D721Med (cell line): ENCODE measurements at regions not wholly inside any gene's neighbourhood (a gene's known extent, or its start where the extent isn't known, plus 50 kb on each side); places are given as distances from the start of the nearest gene placed in this dataset.
"Not testable (repeated sequence)": the region's sequence is repeated elsewhere in the genome, so short reads cannot be mapped to it uniquely, and the experiment has no call there.

Experiments
- DNase-seq: peaks from one replicate; pipeline ENCODE4 v3.0.0; 2011; ENCODE audit warnings: low spot score; ENCODE audit not compliant: insufficient read length
- FAIRE-seq: peaks from 2 replicates; lab custom pipeline; 2011; peaks lifted over from hg19 to GRCh38; lab: Jason Lieb, UNC
- TF ChIP-seq, protein P1 (sequence below): IDR thresholded peaks from 2 replicates; pipeline ENCODE4 v1.5.1; 2012; ENCODE audit warnings: mild to moderate bottlenecking, control low read depth; ENCODE audit not compliant: insufficient read depth; ENCODE audit errors: missing control alignments

DNA sequence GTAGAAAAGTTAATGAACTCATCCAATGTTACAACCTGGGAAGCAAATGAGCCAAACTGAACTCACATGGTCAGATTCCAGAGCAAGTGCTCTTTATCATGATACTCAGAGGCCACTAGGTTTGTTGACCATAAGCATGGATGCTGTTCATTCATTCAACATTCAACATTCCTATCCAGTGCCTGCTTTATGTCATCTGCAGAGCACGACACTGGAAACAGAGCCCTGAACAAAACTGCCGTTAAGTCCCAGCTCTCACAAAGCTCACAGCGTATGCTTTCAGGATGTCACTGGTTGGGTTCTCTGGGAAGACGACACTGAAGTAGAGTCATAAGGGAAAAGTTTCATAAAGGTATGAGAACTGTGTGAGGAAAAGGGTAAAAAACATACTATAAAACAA is 105.8 kb upstream of the TRIM77 start:
- DNase-seq: no peak
- FAIRE-seq: no peak
- TF ChIP-seq, protein P1, sequence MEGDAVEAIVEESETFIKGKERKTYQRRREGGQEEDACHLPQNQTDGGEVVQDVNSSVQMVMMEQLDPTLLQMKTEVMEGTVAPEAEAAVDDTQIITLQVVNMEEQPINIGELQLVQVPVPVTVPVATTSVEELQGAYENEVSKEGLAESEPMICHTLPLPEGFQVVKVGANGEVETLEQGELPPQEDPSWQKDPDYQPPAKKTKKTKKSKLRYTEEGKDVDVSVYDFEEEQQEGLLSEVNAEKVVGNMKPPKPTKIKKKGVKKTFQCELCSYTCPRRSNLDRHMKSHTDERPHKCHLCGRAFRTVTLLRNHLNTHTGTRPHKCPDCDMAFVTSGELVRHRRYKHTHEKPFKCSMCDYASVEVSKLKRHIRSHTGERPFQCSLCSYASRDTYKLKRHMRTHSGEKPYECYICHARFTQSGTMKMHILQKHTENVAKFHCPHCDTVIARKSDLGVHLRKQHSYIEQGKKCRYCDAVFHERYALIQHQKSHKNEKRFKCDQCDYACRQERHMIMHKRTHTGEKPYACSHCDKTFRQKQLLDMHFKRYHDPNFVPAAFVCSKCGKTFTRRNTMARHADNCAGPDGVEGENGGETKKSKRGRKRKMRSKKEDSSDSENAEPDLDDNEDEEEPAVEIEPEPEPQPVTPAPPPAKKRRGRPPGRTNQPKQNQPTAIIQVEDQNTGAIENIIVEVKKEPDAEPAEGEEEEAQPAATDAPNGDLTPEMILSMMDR: no peak

DNA sequence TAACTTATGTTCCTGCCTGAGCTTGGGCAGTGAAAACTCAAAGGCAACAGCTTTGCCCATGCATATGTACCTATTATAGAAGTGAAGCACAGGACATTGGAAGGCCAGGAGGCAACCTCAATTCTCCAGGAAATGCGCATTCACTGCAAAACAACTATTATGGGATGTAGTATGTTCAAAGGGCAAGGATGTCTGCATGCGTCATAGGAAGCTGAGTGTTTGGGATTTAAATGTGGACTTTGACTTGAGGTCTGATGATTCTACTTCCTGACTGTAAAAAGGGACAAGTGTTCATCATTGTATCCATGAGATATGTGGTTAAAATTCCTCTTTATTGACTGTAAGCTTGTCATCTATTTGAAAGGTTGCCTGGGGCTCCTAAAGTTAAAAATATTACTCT is 103.3 kb upstream of the TRIM77 start:
- DNase-seq, FAIRE-seq: not testable (repeated sequence)

DNA sequence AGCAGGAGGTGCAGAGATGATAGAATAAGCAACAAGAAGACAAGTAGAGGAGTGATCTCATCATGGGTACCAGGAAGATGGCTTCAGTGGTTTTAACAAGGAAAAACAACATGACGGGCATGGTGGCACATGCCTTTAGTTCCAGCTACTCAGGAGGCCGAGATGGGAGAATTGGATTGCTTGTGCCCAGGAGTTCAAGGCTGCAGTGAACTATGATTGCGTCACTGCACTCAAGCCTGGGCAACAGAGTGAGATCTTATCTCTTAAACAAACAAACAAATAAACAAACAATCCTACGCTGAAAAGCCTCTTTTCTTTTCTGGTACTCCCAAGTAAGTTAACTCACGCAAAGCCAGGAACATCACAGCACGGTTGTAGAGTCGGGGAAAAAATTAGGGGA is 102.6 kb upstream of the TRIM77 start:
- not testable (repeated sequence) for DNase-seq, FAIRE-seq

DNA sequence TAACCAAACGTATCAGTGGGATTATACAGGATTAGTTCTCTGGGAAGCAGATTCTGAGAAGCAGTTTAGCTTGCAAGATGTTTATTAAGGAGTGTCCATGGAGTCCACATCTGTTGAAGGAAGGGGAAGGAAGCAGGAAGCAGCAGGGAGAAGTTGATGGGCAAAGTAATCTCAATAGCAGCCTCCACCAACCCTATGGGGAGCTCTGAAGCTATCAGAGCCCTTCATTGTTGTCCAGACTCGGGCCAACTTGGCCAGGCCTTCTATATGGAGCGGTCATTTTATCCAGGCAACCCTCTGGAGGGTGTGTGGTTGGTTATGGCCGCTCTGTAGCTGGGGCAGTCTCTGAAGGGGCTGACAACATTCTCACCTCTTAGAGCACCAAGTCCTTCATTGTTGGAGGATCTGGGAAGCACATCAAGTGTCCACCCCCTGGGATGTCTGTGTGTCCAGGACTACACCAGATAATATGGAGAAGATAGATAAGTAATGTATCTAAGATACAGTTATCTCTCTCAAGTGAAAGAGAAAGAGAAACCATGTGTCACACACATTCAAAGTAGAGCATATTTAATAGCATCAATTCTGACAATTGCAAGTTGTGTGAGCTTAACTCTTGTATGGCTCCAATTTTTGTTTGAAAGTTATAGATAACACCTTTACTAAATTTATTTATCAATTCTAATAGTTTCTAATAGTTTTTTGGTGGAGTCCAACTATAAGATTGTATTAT is 101.7 kb upstream of the TRIM77 start:
- TF ChIP-seq, protein P1: no peak
- peak; percentile 16 for FAIRE-seq
- DNase-seq: no peak

DNA sequence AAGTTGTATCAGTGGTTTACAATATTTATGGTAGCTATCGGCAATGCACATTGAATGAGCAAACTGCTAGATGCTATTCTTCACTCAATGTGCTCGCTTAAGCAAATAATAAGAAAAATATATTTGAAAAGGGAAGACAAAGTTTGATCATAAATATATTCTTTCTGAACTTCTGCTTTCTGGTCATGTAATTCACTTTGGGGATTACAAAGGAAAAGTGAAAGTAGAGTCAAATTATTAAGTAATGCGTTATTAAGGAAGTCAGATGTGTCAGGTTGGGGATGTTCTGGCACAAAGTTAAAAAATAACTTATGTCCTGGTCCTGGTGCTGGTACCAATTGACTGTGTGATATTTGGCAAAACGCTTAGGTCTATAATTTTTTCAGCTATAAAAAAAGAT is 98.0 kb upstream of the TRIM77 start:
- DNase-seq (no peak), FAIRE-seq (no peak)
- TF ChIP-seq, protein P1: no peak

DNA sequence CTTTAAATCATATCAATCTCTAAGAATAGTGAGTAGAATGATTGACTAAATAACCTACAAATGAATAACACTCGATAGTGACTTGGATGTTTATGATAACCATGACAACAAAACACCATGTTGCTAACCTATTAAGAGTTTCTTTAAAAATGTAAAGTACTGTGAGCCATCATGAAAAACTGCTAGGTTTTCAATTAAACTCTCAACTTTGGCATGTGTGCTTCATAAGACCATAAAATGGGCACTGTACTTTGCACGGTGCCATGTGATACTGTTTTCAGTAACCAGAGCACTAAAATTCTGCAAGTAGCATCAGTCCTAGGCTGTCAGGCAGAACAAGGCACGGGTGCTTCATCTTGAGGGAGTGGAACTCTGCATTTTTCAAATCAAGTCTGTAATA is 96.2 kb upstream of the TRIM77 start:
- TF ChIP-seq, protein P1: no peak
- DNase-seq (no peak), FAIRE-seq (no peak)

DNA sequence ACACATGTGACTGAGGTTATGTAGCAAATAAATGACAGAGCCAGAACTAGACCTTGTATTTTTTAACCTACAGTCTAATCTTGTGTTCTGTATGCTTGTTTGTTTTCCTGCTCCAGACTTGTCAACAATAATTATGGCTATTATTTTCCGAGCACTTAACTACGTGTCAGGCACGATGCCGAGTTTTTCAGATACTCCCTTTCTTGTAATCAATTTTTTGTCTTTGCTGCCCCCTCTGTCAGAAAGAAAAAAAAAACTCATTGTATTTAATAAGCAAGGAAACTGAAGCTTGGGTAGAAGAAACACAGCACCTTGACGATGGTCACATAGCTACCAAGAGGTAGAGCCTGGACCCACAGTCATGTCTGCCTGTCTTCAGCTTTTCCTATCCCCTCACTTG is 95.7 kb upstream of the TRIM77 start:
- FAIRE-seq: peak; percentile 46
- DNase-seq: not testable (repeated sequence)

DNA sequence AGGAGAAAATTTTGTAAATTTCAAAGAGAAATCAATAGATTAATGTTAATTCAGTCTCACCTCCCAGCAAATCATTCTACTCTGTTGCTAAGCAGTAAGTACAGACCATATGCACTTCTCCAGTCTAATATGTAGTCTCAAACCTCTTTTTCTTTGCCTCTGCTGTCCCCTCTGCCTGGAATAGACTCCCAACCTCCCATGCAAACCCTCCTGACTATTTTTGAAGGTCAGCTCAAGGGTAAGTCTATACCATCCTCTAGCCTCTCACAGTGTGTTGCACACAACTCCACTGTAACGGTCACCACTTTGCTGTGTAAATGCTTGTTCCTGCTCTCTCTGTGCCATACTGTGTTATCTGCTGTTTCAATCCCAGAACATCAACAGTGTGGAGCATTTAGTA is 94.5 kb upstream of the TRIM77 start:
- FAIRE-seq: not testable (repeated sequence)

DNA sequence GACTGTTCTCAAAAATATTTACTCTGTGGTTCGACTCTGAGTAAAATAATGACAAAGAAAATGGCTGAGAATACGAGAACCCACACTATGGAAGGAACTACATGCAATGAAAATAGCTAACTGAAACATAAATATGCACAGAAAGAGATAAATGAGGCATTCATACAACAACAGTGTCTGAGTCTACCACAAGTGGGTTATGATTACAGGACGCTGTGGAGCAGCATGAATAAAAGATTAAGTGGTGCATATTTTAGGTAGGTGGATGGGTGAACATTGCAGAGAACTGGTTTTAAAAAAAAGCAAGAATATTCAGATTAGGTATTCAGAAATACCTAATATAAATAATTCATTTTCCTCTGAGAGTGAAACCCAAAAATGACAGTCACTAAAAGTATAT is 93.9 kb upstream of the TRIM77 start:
- not testable (repeated sequence) for DNase-seq, FAIRE-seq

More for the DNA sequence above, 94.5 kb upstream of the TRIM77 start:
- not testable (repeated sequence) for DNase-seq

DNA sequence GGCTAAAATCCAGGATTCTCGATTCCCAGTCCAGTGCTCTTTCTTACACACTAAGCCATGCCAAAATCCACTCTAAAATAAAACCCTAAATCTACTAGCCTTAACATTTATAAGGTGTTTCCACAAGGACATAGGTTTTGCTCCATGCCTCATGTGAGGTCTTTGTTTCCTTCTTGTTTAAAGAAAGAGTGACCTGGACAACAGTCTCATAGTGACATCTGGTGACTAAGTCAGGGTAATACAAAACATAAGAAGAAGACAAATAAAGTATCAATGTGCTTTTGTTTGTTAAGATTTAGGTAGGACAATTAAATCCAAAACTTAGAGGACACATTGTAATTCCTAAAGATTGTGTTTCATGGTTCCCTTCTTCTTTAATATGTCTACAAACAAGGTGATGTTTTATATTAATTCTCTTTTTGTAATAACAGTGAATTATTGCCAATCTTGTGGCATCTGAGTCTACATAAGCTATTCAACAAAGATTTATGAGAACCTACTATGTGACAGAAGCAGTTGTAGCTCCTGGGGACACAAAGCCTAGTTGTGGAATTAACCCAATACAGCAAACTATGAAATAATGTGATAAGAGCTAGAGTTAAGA is 93.0 kb upstream of the TRIM77 start:
- not testable (repeated sequence) for DNase-seq
- FAIRE-seq: peak; percentile 100
- TF ChIP-seq, protein P1: peak; percentile 41

DNA sequence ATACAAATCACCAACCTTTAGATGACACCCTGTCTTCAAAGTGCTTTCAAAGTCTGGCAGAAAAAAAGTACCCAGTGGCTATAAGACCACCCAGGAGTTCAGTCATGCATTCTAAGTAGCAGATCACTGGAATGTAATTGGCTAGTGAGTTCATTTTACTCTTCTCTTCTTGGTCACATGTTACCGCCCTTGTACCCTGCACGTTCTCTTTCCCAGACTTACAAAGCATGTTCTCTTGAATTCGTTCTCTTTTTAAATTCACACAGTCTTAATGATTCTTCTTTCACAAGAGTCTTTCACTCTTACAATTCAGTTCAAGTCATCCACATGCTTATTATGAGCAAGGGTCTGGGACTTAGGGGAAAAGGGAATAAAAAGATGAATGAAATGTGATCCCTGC is 89.4 kb upstream of the TRIM77 start:
- FAIRE-seq: peak; percentile 64
- not testable (repeated sequence) for DNase-seq
